B cell (primary cell): ENCODE measurements at regions not wholly inside any gene's neighbourhood (a gene's known extent, or its start where the extent isn't known, plus 50 kb on each side); places are given as distances from the start of the nearest gene placed in this dataset.

Experiments used
- CTCF ChIP-seq: fragments of 200-600 bp; IDR thresholded peaks from one replicate; pipeline ENCODE4 v1.8.0; 2022; ENCODE audit warnings: antibody characterized with exemption, mild to moderate bottlenecking
- EZH2 ChIP-seq: IDR thresholded peaks from 2 replicates; pipeline ENCODE4 v1.6.1; 2012; ENCODE audit warnings: borderline replicate concordance, low read depth, mild to moderate bottlenecking, moderate library complexity, low read length; ENCODE audit not compliant: insufficient read depth, poor library complexity, severe bottlenecking

- TF ChIP-seq CTCF (no peak), EZH2 (no peak)
Measured at GRCh38 chr1:229080361-229080760, 190.6 kb upstream of the RAB4A start.
